ENCODE measurements at regions not wholly inside any gene's neighbourhood (a gene's known extent, or its start where the extent isn't known, plus 50 kb on each side); places are given as distances from the start of the nearest gene placed in this dataset.

DNA sequence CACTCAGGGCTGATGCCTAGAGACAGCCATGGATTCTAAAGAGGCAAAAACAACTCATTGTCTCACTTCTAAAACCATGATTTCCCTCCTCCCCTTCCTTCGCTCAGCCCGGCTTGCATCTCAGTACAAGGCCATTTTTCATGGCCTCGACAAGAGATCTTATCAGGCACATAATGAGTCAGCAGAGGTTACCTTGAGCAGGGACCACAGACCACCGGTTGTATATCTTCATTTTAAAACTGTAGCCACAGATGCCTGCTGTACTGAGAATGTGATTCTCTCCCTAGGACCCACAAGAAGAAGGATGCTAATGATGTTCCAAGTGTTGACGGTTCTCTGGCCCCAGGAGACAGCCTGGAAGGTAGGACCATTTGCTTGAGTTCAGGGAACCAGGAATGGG is 331.9 kb downstream of the AJAP1 start:
- intact Hi-C loops (cut with DNase I) = no loop called here
- TF ChIP-seq POLR2A (IDR thresholded peaks at IDR 0.05) (no peak), POLR2AphosphoS5 (IDR thresholded peaks at IDR 0.05) (no peak), EP300 (IDR thresholded peaks at IDR 0.05) (no peak)
- TF ChIP-seq, protein P1, sequence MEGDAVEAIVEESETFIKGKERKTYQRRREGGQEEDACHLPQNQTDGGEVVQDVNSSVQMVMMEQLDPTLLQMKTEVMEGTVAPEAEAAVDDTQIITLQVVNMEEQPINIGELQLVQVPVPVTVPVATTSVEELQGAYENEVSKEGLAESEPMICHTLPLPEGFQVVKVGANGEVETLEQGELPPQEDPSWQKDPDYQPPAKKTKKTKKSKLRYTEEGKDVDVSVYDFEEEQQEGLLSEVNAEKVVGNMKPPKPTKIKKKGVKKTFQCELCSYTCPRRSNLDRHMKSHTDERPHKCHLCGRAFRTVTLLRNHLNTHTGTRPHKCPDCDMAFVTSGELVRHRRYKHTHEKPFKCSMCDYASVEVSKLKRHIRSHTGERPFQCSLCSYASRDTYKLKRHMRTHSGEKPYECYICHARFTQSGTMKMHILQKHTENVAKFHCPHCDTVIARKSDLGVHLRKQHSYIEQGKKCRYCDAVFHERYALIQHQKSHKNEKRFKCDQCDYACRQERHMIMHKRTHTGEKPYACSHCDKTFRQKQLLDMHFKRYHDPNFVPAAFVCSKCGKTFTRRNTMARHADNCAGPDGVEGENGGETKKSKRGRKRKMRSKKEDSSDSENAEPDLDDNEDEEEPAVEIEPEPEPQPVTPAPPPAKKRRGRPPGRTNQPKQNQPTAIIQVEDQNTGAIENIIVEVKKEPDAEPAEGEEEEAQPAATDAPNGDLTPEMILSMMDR (IDR thresholded peaks at IDR 0.05) = no peak
- DNase-seq = no peak
- no peaks in the 10 kb centered on the region for H3K4me1 ChIP-seq
- H3K36me3 ChIP-seq = no peaks in the 10 kb centered on the region
- WGBS, 2 donors = 33 to 58% methylated on average over 5 of the region's 5 CpGs
- no peaks in the 10 kb centered on the region for H3K9me3 ChIP-seq
- H3K27me3 ChIP-seq = no peaks in the 10 kb centered on the region
- no peak overlapping the region for H3K27ac ChIP-seq
- H3K4me3 ChIP-seq = no peak overlapping the region

DNA sequence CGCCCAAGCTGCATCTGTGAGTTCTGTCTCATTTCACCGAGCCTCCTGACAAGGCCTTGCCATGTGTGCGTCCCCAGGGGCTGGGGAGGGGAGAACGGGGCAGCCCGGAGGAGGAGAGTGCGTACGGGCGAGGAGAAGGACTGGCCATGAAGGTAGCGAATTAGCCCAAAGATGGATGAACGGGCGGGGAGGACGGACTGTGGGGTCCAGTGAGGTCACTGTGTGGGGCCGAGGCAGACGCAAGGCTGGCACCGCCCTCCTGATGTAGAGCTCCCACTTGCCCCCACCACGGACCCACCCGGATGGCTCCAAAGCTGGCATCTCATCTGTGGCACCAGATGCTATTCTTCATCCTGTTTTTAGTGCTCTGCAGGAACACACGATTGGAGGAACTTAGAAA is 330.4 kb downstream of the AJAP1 start:
- H3K4me1 ChIP-seq = no peaks in the 10 kb centered on the region
- H3K27me3 ChIP-seq = no peaks in the 10 kb centered on the region
- no peaks in the 10 kb centered on the region for H3K36me3 ChIP-seq
- intact Hi-C loops (cut with DNase I) = no loop called here
- H3K27ac ChIP-seq = no peak overlapping the region
- H3K9me3 ChIP-seq = no peaks in the 10 kb centered on the region
- DNase-seq = no peak
- 87 to 88% methylated on average over 18 of the region's 18 CpGs for WGBS, 2 donors
- no peak overlapping the region for H3K4me3 ChIP-seq
- TF ChIP-seq EP300 (IDR thresholded peaks at IDR 0.05) (no peak), POLR2AphosphoS5 (IDR thresholded peaks at IDR 0.05) (no peak), POLR2A (IDR thresholded peaks at IDR 0.05) (no peak)
- TF ChIP-seq, protein P1 (IDR thresholded peaks at IDR 0.05) = no peak

DNA sequence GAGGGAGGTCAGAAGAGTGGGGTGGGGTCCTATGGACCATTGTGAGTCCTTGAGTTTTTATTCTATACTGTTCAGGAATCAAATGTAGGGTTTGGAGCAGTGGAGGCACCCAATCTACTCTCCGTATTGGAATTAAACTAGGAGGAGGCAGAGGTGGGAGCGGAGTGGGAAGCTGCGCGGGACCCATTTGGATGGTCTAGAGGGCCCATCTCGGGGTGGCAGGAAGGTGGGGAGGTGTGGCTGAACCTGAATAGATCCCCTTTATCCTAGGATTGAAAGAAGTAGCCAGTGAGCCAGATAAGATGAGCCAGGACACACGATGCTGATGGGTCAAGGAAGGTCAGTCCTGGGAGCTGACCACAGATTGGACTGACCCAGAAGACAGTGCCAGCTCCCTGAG is 325.8 kb downstream of the AJAP1 start:
- Histone ChIP-seq H3K9me3 (no peaks in the 10 kb centered on the region), H3K27ac (no peak overlapping the region), H3K4me3 (no peak overlapping the region), H3K4me1 (no peaks in the 10 kb centered on the region), H3K36me3 (no peaks in the 10 kb centered on the region), H3K27me3 (peaks cover 0 to 5% (median 0%) of the 10 kb centered on the region in 3 donors)
- 81 to 87% methylated on average over 6 of the region's 6 CpGs for WGBS, 2 donors
- TF ChIP-seq POLR2AphosphoS5 (IDR thresholded peaks at IDR 0.05) (no peak), POLR2A (IDR thresholded peaks at IDR 0.05) (no peak), EP300 (IDR thresholded peaks at IDR 0.05) (no peak)
- TF ChIP-seq, protein P1 (IDR thresholded peaks at IDR 0.05) = no peak
- intact Hi-C loops (cut with DNase I) = no loop called here
- no peak for DNase-seq

DNA sequence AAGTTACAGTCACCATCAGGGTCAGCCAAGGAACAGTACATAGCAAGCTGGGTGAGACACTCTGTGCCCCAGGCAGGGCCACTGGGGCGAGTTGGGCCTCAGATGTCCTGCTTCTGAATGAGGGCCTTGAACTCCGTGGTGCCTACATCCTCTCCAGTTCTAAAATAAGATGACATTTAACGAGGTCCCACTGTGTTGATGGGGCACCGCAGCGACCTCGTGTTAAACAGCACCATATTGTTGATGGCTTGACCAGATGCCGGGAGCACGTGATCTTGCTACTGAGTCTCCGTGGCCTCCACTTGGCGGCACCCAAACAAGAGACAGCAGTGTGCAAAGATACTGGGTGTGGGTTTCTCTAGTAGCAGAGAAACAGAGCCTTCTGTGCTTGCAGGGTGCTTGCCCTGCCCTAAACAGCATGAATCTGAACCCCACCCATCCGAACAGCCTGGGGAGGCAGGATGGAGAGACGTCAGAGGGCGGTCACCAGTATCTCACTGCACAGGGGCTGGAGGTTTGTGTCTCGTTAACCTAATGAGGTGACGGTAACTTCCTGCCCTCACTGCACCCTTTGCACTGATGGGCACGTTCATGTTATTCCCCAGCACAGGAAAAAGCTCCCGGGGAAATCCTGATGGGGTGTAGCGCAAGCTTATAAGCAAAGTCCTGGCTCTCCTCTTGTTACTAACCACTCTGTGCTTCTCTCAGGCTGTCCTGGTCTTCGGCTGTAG is 324.4 kb downstream of the AJAP1 start:
- TF ChIP-seq EP300 (IDR thresholded peaks at IDR 0.05) = no peak
- no peak for TF ChIP-seq POLR2A (IDR thresholded peaks at IDR 0.05)
- peak in 2 of 4 donors; percentile 4 to 15 for TF ChIP-seq POLR2AphosphoS5 (IDR thresholded peaks at IDR 0.05)
- H3K4me3 ChIP-seq = no peak overlapping the region
- H3K9me3 ChIP-seq = no peaks in the 10 kb centered on the region
- H3K4me1 ChIP-seq = no peaks in the 10 kb centered on the region
- DNase-seq = peak; percentile 66
- H3K27ac ChIP-seq = peak overlapping the region in 2 of 4 donors; percentile 1 to 19
- no peaks in the 10 kb centered on the region for H3K36me3 ChIP-seq
- H3K27me3 ChIP-seq = peaks cover 0 to 6% (median 0%) of the 10 kb centered on the region in 3 donors
- intact Hi-C loops (cut with DNase I) = no loop called here
- 74 to 77% methylated on average over 19 of the region's 19 CpGs for WGBS, 2 donors

DNA sequence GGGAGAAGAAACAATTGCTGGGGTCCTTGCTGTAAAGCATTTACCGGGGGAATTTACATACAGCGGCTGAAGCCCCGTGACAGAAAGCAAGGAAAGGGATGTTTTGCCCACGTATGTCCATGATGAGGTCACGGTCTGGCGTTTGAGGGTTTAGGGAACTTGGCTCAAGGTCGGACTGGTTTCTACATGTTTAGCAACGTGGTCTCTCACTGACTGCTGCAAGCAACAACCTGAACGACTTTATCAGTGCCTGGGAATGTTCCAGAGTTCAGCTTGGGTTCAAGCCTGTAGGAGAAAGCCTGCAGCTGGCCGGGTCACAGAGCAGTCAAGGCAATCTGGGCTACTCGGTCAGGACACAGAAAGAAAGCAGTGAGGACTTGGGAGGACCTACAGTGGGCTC is 323.3 kb downstream of the AJAP1 start:
- DNase-seq = peak; percentile 60
- TF ChIP-seq, protein P1 (IDR thresholded peaks at IDR 0.05) = no peak
- TF ChIP-seq POLR2AphosphoS5 (IDR thresholded peaks at IDR 0.05) = no peak
- TF ChIP-seq EP300 (IDR thresholded peaks at IDR 0.05) = no peak
- TF ChIP-seq POLR2A (IDR thresholded peaks at IDR 0.05) = no peak
- Histone ChIP-seq H3K9me3 (no peaks in the 10 kb centered on the region), H3K4me3 (no peak overlapping the region), H3K36me3 (no peaks in the 10 kb centered on the region), H3K27ac (peak overlapping the region in 2 of 4 donors; percentile 4 to 32), H3K27me3 (peaks cover 0 to 6% (median 0%) of the 10 kb centered on the region in 3 donors), H3K4me1 (no peaks in the 10 kb centered on the region)
- intact Hi-C loops (cut with DNase I) = no loop called here
- WGBS, 2 donors = 48 to 53% methylated on average over 10 of the region's 11 CpGs
